B cell (primary cell): ENCODE measurements at regions not wholly inside any gene's neighbourhood (a gene's known extent, or its start where the extent isn't known, plus 50 kb on each side); places are given as distances from the start of the nearest gene placed in this dataset.

Experiments
- EZH2 ChIP-seq: IDR thresholded peaks from 2 replicates; pipeline ENCODE4 v1.6.1; 2012; ENCODE audit warnings: borderline replicate concordance, low read depth, mild to moderate bottlenecking, moderate library complexity, low read length; ENCODE audit not compliant: insufficient read depth, poor library complexity, severe bottlenecking
- TF ChIP-seq, protein P1 (sequence below): fragments of 200-600 bp; IDR thresholded peaks from one replicate; pipeline ENCODE4 v1.8.0; 2022; ENCODE audit warnings: antibody characterized with exemption, mild to moderate bottlenecking

DNA sequence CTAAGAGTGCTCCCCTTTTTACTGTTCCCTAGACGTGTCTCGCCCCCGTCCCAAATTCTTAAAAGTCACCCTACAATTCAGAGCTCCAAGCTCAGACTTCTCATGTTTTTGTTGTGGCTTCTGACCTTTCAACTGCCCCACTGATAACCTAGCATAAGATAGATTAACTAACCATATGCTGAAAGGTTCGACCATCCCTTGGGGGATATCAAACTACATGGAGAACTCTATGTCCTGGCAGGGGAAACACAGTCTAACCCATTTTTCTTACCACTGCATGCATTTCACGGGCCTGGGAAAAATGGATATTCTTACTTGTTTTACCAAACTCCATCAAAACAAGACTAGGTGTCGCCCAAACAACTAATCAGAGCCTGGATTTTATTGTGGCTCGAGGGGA is 236.4 kb upstream of the MID1 start:
- TF ChIP-seq, protein P1, sequence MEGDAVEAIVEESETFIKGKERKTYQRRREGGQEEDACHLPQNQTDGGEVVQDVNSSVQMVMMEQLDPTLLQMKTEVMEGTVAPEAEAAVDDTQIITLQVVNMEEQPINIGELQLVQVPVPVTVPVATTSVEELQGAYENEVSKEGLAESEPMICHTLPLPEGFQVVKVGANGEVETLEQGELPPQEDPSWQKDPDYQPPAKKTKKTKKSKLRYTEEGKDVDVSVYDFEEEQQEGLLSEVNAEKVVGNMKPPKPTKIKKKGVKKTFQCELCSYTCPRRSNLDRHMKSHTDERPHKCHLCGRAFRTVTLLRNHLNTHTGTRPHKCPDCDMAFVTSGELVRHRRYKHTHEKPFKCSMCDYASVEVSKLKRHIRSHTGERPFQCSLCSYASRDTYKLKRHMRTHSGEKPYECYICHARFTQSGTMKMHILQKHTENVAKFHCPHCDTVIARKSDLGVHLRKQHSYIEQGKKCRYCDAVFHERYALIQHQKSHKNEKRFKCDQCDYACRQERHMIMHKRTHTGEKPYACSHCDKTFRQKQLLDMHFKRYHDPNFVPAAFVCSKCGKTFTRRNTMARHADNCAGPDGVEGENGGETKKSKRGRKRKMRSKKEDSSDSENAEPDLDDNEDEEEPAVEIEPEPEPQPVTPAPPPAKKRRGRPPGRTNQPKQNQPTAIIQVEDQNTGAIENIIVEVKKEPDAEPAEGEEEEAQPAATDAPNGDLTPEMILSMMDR = no peak
- TF ChIP-seq EZH2 = no peak
